WERI-Rb-1 (cell line): ENCODE measurements at regions not wholly inside any gene's neighbourhood (a gene's known extent, or its start where the extent isn't known, plus 50 kb on each side); places are given as distances from the start of the nearest gene placed in this dataset.

Source experiments
- DNase-seq: peaks from one replicate; pipeline ENCODE4 v3.0.0-alpha.2; 2020
- H3K27ac ChIP-seq: fragments of 250-450 bp; sonication (Bioruptor Pico); 2 replicates; pipeline ENCODE4 v1.5.1; 2020; ENCODE audit warnings: mild to moderate bottlenecking, moderate library complexity
- H3K27me3 ChIP-seq: fragments of 250-450 bp; sonication (Bioruptor Pico); 2 replicates; pipeline ENCODE4 v1.5.1; 2021; ENCODE audit warnings: mild to moderate bottlenecking, low read depth, moderate library complexity; ENCODE audit not compliant: insufficient read depth, severe bottlenecking
- H3K36me3 ChIP-seq: fragments of 250-450 bp; sonication (Bioruptor Pico); 2 replicates; pipeline ENCODE4 v1.5.1; 2020; ENCODE audit warnings: mild to moderate bottlenecking, moderate library complexity
- H3K4me3 ChIP-seq: 2 replicates; pipeline ENCODE4 v1.5.1; 2011; ENCODE audit warnings: low read depth, mild to moderate bottlenecking, control low read depth, low read length
- H3K9me3 ChIP-seq: fragments of 250-450 bp; sonication (Bioruptor Pico); 2 replicates; pipeline ENCODE4 v1.5.1; 2021; ENCODE audit warnings: mild to moderate bottlenecking, moderate library complexity; ENCODE audit not compliant: severe bottlenecking
- CTCF ChIP-seq: IDR thresholded peaks from 2 replicates; pipeline ENCODE4 v1.5.1; 2011; ENCODE audit warnings: low read depth, mild to moderate bottlenecking, control low read depth, inconsistent platforms, low read length

GRCh38 chr6:104031346-104031745 lies 828.4 kb downstream of the HACE1 start:
- Histone ChIP-seq H3K27me3 (no peaks in the 10 kb centered on the region), H3K27ac (no peak overlapping the region), H3K4me3 (no peak overlapping the region), H3K9me3 (no peaks in the 10 kb centered on the region), H3K36me3 (no peaks in the 10 kb centered on the region)
- TF ChIP-seq CTCF: no peak
- no peak for DNase-seq

- H3K27me3 ChIP-seq: no peaks in the 10 kb centered on the region
- no peak for TF ChIP-seq CTCF
- no peaks in the 10 kb centered on the region for H3K36me3 ChIP-seq
- DNase-seq: no peak
- H3K27ac ChIP-seq: no peak overlapping the region
- no peak overlapping the region for H3K4me3 ChIP-seq
- no peaks in the 10 kb centered on the region for H3K9me3 ChIP-seq
Measured at GRCh38 chr6:104022126-104022525, 837.6 kb downstream of the HACE1 start.

- no peak for DNase-seq
- no peak for TF ChIP-seq CTCF
- H3K4me3 ChIP-seq: no peak overlapping the region
- H3K36me3 ChIP-seq: no peaks in the 10 kb centered on the region
- H3K9me3 ChIP-seq: no peaks in the 10 kb centered on the region
- H3K27ac ChIP-seq: no peak overlapping the region
- no peaks in the 10 kb centered on the region for H3K27me3 ChIP-seq
Measured at GRCh38 chr6:104019075-104019753, 840.5 kb downstream of the HACE1 start.

GRCh38 chr6:104017410-104018381 lies 842.0 kb downstream of the HACE1 start:
- TF ChIP-seq CTCF: no peak

GRCh38 chr6:104014163-104014959 lies 845.4 kb downstream of the HACE1 start:
- Histone ChIP-seq H3K27ac (no peak overlapping the region), H3K4me3 (no peak overlapping the region), H3K27me3 (no peaks in the 10 kb centered on the region), H3K9me3 (no peaks in the 10 kb centered on the region), H3K36me3 (no peaks in the 10 kb centered on the region)
- DNase-seq: no peak
- TF ChIP-seq CTCF: no peak

More at GRCh38 chr6:104017410-104018381, 842.0 kb downstream of the HACE1 start:
- H3K36me3 ChIP-seq: no peaks in the 10 kb centered on the region
- no peaks in the 10 kb centered on the region for H3K9me3 ChIP-seq
- no peak for DNase-seq
- H3K27ac ChIP-seq: no peak overlapping the region
- no peaks in the 10 kb centered on the region for H3K27me3 ChIP-seq
- no peak overlapping the region for H3K4me3 ChIP-seq
